T-helper 1 cell treated with Interleukin-12 subunit alpha and Interleukin-12 subunit beta and Interleukin-4 antibody, amounts not matched to agents 30 μg/mL and 1 μg/mL, for 36 hours (primary cell): ENCODE measurements at regions not wholly inside any gene's neighbourhood (a gene's known extent, or its start where the extent isn't known, plus 50 kb on each side); places are given as distances from the start of the nearest gene placed in this dataset.

Source experiments
- H3K27ac Mint-ChIP-seq: one replicate; pipeline ENCODE4 v1.8.0; 2021; ENCODE audit warnings: mild to moderate bottlenecking, mixed read lengths
- H3K27me3 Mint-ChIP-seq: one replicate; pipeline ENCODE4 v1.8.0; 2021; ENCODE audit warnings: low read depth, mixed read lengths
- H3K36me3 Mint-ChIP-seq: one replicate; pipeline ENCODE4 v1.8.0; 2021; ENCODE audit warnings: low read depth, mixed read lengths
- H3K4me1 Mint-ChIP-seq: one replicate; pipeline ENCODE4 v1.8.0; 2021; ENCODE audit warnings: low read depth, mixed read lengths
- H3K4me3 Mint-ChIP-seq: one replicate; pipeline ENCODE4 v1.8.0; 2021; ENCODE audit warnings: mild to moderate bottlenecking, moderate library complexity, mixed read lengths
- H3K9me3 Mint-ChIP-seq: one replicate; pipeline ENCODE4 v1.8.0; 2021; ENCODE audit warnings: mixed read lengths

GRCh38 chr10:88101666-88102065 lies 238.2 kb downstream of the PTEN start:
- peaks cover 1% of the 10 kb centered on the region for H3K4me1 Mint-ChIP-seq
- H3K27ac Mint-ChIP-seq, result no peak overlapping the region
- peaks cover 1% of the 10 kb centered on the region for H3K36me3 Mint-ChIP-seq
- H3K4me3 Mint-ChIP-seq, result no peak overlapping the region
- peaks cover 5% of the 10 kb centered on the region for H3K9me3 Mint-ChIP-seq
- H3K27me3 Mint-ChIP-seq, result peaks cover 39% of the 10 kb centered on the region

- no peak overlapping the region for H3K27ac Mint-ChIP-seq
- no peak overlapping the region for H3K4me3 Mint-ChIP-seq
Observed at GRCh38 chr10:88103576-88103975, 240.2 kb downstream of the PTEN start.

GRCh38 chr10:88104223-88104622 lies 240.8 kb downstream of the PTEN start:
- peaks cover 3% of the 10 kb centered on the region for H3K36me3 Mint-ChIP-seq
- H3K4me1 Mint-ChIP-seq, result peaks cover 11% of the 10 kb centered on the region
- no peak overlapping the region for H3K27ac Mint-ChIP-seq
- no peak overlapping the region for H3K4me3 Mint-ChIP-seq
- H3K9me3 Mint-ChIP-seq, result peaks cover 5% of the 10 kb centered on the region
- peaks cover 20% of the 10 kb centered on the region for H3K27me3 Mint-ChIP-seq

More at GRCh38 chr10:88103576-88103975, 240.2 kb downstream of the PTEN start:
- Mint-ChIP-seq H3K4me1 (peaks cover 11% of the 10 kb centered on the region), H3K27me3 (peaks cover 26% of the 10 kb centered on the region), H3K9me3 (peaks cover 5% of the 10 kb centered on the region), H3K36me3 (peaks cover 3% of the 10 kb centered on the region)

GRCh38 chr10:88106366-88106765 lies 242.9 kb downstream of the PTEN start:
- H3K9me3 Mint-ChIP-seq, result peaks cover 10% of the 10 kb centered on the region
- H3K4me1 Mint-ChIP-seq, result peaks cover 10% of the 10 kb centered on the region
- no peak overlapping the region for H3K4me3 Mint-ChIP-seq
- peaks cover 6% of the 10 kb centered on the region for H3K36me3 Mint-ChIP-seq
- H3K27ac Mint-ChIP-seq, result no peak overlapping the region
- H3K27me3 Mint-ChIP-seq, result peaks cover 16% of the 10 kb centered on the region

GRCh38 chr10:88107296-88108097 lies 244.1 kb downstream of the PTEN start:
- no peak overlapping the region for H3K4me3 Mint-ChIP-seq
- peaks cover 10% of the 10 kb centered on the region for H3K4me1 Mint-ChIP-seq
- H3K36me3 Mint-ChIP-seq, result peaks cover 6% of the 10 kb centered on the region
- H3K27me3 Mint-ChIP-seq, result peaks cover 15% of the 10 kb centered on the region
- no peak overlapping the region for H3K27ac Mint-ChIP-seq
- peaks cover 5% of the 10 kb centered on the region for H3K9me3 Mint-ChIP-seq

- Mint-ChIP-seq H3K4me1 (peaks cover 10% of the 10 kb centered on the region), H3K9me3 (peaks cover 5% of the 10 kb centered on the region), H3K27me3 (peaks cover 15% of the 10 kb centered on the region), H3K36me3 (peaks cover 6% of the 10 kb centered on the region), H3K4me3 (no peak overlapping the region), H3K27ac (peak overlapping the region; percentile 3)
Observed at GRCh38 chr10:88108115-88108610, 244.7 kb downstream of the PTEN start.

GRCh38 chr10:88110355-88110754 lies 246.9 kb downstream of the PTEN start:
- no peak overlapping the region for H3K4me3 Mint-ChIP-seq
- H3K36me3 Mint-ChIP-seq, result peaks cover 4% of the 10 kb centered on the region
- peaks cover 5% of the 10 kb centered on the region for H3K9me3 Mint-ChIP-seq
- H3K27me3 Mint-ChIP-seq, result peaks cover 10% of the 10 kb centered on the region
- H3K4me1 Mint-ChIP-seq, result peaks cover 19% of the 10 kb centered on the region
- H3K27ac Mint-ChIP-seq, result no peak overlapping the region

GRCh38 chr10:88110822-88111221 lies 247.4 kb downstream of the PTEN start:
- no peak overlapping the region for H3K27ac Mint-ChIP-seq
- H3K4me3 Mint-ChIP-seq, result no peak overlapping the region
- H3K27me3 Mint-ChIP-seq, result peaks cover 10% of the 10 kb centered on the region
- H3K4me1 Mint-ChIP-seq, result peaks cover 19% of the 10 kb centered on the region
- H3K9me3 Mint-ChIP-seq, result peaks cover 5% of the 10 kb centered on the region
- H3K36me3 Mint-ChIP-seq, result peaks cover 4% of the 10 kb centered on the region

- H3K4me1 Mint-ChIP-seq, result peaks cover 19% of the 10 kb centered on the region
- H3K4me3 Mint-ChIP-seq, result no peak overlapping the region
Observed at GRCh38 chr10:88111294-88111693, 247.9 kb downstream of the PTEN start.

GRCh38 chr10:88113232-88113631 lies 249.8 kb downstream of the PTEN start:
- Mint-ChIP-seq H3K36me3 (peaks cover 2% of the 10 kb centered on the region), H3K27me3 (peaks cover 10% of the 10 kb centered on the region), H3K27ac (no peak overlapping the region), H3K4me1 (peaks cover 11% of the 10 kb centered on the region), H3K9me3 (peaks cover 5% of the 10 kb centered on the region), H3K4me3 (no peak overlapping the region)

More at GRCh38 chr10:88111294-88111693, 247.9 kb downstream of the PTEN start:
- peaks cover 10% of the 10 kb centered on the region for H3K27me3 Mint-ChIP-seq
- peaks cover 4% of the 10 kb centered on the region for H3K36me3 Mint-ChIP-seq
- peaks cover 5% of the 10 kb centered on the region for H3K9me3 Mint-ChIP-seq
- no peak overlapping the region for H3K27ac Mint-ChIP-seq

GRCh38 chr10:88113657-88114272 lies 250.3 kb downstream of the PTEN start:
- Mint-ChIP-seq H3K36me3 (peaks cover 2% of the 10 kb centered on the region), H3K4me1 (peaks cover 9% of the 10 kb centered on the region), H3K27me3 (peaks cover 10% of the 10 kb centered on the region), H3K27ac (no peak overlapping the region), H3K4me3 (no peak overlapping the region), H3K9me3 (peaks cover 5% of the 10 kb centered on the region)

GRCh38 chr10:88114368-88114767 lies 250.9 kb downstream of the PTEN start:
- Mint-ChIP-seq H3K27me3 (peaks cover 10% of the 10 kb centered on the region), H3K4me1 (peaks cover 9% of the 10 kb centered on the region), H3K9me3 (peaks cover 5% of the 10 kb centered on the region), H3K4me3 (no peak overlapping the region), H3K27ac (no peak overlapping the region), H3K36me3 (peaks cover 2% of the 10 kb centered on the region)

GRCh38 chr10:88115407-88115806 lies 252.0 kb downstream of the PTEN start:
- H3K27me3 Mint-ChIP-seq, result peaks cover 7% of the 10 kb centered on the region
- no peaks in the 10 kb centered on the region for H3K9me3 Mint-ChIP-seq
- peaks cover 11% of the 10 kb centered on the region for H3K4me1 Mint-ChIP-seq
- no peak overlapping the region for H3K4me3 Mint-ChIP-seq
- no peaks in the 10 kb centered on the region for H3K36me3 Mint-ChIP-seq
- no peak overlapping the region for H3K27ac Mint-ChIP-seq

GRCh38 chr10:88115968-88116367 lies 252.5 kb downstream of the PTEN start:
- no peaks in the 10 kb centered on the region for H3K9me3 Mint-ChIP-seq
- H3K27ac Mint-ChIP-seq, result no peak overlapping the region
- peaks cover 1% of the 10 kb centered on the region for H3K36me3 Mint-ChIP-seq
- H3K4me3 Mint-ChIP-seq, result no peak overlapping the region
- peaks cover 10% of the 10 kb centered on the region for H3K27me3 Mint-ChIP-seq
- H3K4me1 Mint-ChIP-seq, result peaks cover 13% of the 10 kb centered on the region

- no peak overlapping the region for H3K27ac Mint-ChIP-seq
- no peaks in the 10 kb centered on the region for H3K9me3 Mint-ChIP-seq
- peaks cover 1% of the 10 kb centered on the region for H3K36me3 Mint-ChIP-seq
- H3K4me3 Mint-ChIP-seq, result no peak overlapping the region
- H3K4me1 Mint-ChIP-seq, result peaks cover 13% of the 10 kb centered on the region
- H3K27me3 Mint-ChIP-seq, result peaks cover 11% of the 10 kb centered on the region
Observed at GRCh38 chr10:88116481-88116880, 253.1 kb downstream of the PTEN start.
